ENCODE measurements at regions not wholly inside any gene's neighbourhood (a gene's known extent, or its start where the extent isn't known, plus 50 kb on each side); places are given as distances from the start of the nearest gene placed in this dataset.
"Not testable (repeated sequence)": the region's sequence is repeated elsewhere in the genome, so short reads cannot be mapped to it uniquely, and the experiment has no call there.

GRCh38 chrX:145881175-145881995 lies 63.8 kb downstream of the SLITRK2 start:
- DNase-seq, result no peak

GRCh38 chrX:145886469-145886868 lies 68.8 kb downstream of the SLITRK2 start:
- no peak for DNase-seq
- intact Hi-C loops (cut with DNase I), result no loop called here

More at GRCh38 chrX:145881175-145881995, 63.8 kb downstream of the SLITRK2 start:
- intact Hi-C loops (cut with DNase I), result no loop called here

DNA sequence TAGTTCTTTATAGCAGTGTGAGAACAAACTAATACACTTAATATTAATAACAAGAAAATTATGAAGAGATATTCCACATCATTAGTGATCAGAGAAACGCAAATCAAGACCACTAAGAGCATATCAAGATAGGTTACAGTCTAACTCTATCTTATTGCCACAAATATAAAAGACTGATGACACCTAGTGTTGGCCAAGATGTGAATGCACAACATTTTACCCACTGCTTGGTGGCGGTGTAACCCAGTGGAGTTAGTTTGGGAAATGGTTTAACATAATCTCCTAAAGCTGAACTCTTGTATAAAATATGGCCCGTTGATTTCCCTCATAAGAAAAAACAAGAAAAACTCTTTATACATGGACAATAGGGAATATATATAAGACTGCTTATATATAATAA lies 92.4 kb downstream of the SLITRK2 start:
- peak in 1 of 10 donors; percentile 9 for DNase-seq
- intact Hi-C loops (cut with DNase I), result no loop called here

DNA sequence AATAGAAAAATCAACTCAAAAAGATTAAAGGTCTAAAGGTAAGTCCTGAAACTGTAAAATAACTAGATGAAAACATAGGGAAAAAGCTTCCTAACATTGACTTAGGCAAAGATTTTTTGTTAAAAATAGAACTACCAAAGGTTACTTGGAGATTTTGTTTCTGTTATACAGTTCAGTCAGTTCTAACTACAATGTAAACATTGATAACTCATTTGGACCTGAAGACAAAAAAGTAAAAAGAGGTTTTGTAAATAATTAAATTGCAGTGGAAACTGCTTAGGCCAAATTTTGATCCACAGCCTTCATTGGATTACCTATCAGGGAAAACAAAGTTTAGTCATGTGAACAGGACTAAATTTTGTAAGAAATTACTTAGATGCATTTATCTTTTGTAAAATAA lies 101.8 kb downstream of the SLITRK2 start:
- no peak for DNase-seq
- intact Hi-C loops (cut with DNase I), result no loop called here

DNA sequence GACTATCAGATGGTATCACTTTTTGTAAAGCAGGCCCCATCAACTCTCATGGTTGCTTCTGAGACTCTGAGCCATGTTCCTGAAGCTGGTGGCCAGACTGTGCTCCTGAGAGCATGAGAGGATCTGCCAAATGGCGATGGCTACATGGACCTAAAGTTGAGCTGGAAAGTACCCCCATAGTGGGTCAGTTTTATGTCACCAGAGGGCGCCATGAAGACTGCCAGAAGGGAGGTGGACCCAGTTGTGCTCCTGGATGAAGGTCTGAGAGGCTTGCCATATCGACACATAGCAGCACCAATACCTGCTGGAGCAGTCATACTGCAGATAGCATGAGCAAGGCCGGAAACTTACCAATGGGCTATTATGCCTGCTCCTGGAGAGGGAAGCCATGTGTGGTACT lies 105.7 kb downstream of the SLITRK2 start:
- intact Hi-C loops (cut with DNase I), result no loop called here
- no peak for DNase-seq

DNA sequence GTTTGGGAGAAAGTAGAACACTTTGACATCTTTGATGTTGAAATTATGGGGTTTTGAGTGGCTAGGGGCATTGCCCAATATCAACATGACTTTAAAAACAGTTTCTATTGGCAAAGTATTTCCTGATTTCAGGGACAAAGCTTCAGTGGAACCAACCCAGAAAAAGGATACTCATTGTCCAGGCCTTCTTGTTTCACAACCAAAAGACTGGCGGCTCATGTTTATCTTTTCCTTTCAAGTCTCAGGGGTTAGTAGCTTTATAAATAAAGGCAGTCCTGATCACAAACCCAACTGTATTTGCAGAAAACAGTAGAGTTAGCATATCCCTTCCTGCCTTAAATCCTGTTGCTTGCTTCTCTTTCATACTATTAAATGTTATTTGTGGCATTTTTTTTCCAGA lies 119.1 kb downstream of the SLITRK2 start:
- intact Hi-C loops (cut with DNase I), result no loop called here
- no peak for DNase-seq

GRCh38 chrX:145949056-145949455 lies 131.4 kb downstream of the SLITRK2 start:
- no peak for DNase-seq
- intact Hi-C loops (cut with DNase I), result no loop called here

DNA sequence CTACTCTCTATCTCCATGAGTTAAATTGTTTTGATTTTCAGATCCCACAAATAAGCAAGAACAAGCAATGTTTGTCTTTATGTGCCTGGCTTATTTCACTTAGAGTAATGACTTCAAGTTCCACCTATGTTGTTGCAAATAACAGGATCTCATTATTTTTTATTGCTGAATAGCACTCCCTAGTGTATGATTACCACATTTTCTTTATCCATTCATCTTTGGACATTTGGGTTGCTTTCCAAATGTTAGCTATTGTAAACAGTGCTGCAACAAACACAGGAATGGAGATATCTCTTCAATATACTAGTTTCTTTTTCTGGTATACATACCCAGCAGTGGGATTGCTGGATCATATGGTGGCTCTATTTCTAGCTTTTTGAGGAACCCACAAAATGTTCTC lies 136.0 kb downstream of the SLITRK2 start:
- intact Hi-C loops (cut with DNase I), result no loop called here
- no peak for DNase-seq

- no peak for DNase-seq
- intact Hi-C loops (cut with DNase I), result no loop called here
Measured at GRCh38 chrX:145990051-145990450, 172.4 kb downstream of the SLITRK2 start.

DNA sequence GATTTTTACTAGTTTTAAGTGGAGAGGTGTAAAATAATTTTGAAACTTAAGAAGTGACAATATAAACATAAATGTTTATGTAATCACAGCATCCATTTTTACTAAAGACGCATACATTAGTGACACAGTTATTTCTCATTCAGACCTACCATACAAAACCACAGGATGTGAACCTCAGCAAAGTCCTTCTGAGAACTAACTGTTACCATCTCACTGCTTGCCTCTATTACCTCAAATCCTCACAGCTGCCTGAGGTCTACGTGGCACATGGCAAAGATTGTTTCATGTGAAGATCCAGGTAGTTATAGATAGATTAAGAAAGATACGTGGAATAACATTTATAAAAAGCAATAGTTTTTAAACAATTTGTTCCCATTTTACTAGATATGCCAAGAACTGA lies 189.0 kb downstream of the SLITRK2 start:
- intact Hi-C loops (cut with DNase I), result no loop called here
- DNase-seq, result no peak

GRCh38 chrX:146036000-146036399 lies 218.4 kb downstream of the SLITRK2 start:
- intact Hi-C loops (cut with DNase I), result no loop called here
- DNase-seq, result no peak

- no peak for DNase-seq
- intact Hi-C loops (cut with DNase I), result no loop called here
Measured at GRCh38 chrX:146041741-146042140, 224.1 kb downstream of the SLITRK2 start.

GRCh38 chrX:146046011-146046715 lies 228.5 kb downstream of the SLITRK2 start:
- peak in 2 of 10 donors; percentile 78 to 79 for DNase-seq
- intact Hi-C loops (cut with DNase I), result not testable (repeated sequence)

- peak in 1 of 10 donors; percentile 78 for DNase-seq
- intact Hi-C loops (cut with DNase I), result not testable (repeated sequence)
Measured at GRCh38 chrX:146049568-146049967, 231.9 kb downstream of the SLITRK2 start.

DNA sequence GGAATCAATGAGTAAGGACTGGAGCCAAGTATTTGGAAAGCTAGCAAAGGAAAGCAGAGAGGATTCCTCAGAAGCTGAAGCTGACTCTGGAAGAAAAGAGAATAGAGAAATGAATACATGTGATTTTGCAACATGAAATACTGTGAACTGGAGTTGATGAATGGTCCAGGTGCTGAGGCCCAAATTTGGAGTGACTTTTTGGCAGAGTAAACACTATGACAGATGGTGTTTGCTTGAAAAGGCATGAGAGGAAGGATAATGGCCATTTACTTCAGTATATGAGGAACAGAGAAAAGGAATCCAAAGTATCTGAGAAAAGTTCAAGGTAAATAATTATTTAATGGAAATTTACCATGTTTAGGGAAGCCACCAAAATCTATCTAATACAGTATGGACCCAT lies 236.7 kb downstream of the SLITRK2 start:
- no peak for DNase-seq
- intact Hi-C loops (cut with DNase I), result no loop called here

- DNase-seq, result no peak
- intact Hi-C loops (cut with DNase I), result no loop called here
Measured at GRCh38 chrX:146055733-146056132, 238.1 kb downstream of the SLITRK2 start.

DNA sequence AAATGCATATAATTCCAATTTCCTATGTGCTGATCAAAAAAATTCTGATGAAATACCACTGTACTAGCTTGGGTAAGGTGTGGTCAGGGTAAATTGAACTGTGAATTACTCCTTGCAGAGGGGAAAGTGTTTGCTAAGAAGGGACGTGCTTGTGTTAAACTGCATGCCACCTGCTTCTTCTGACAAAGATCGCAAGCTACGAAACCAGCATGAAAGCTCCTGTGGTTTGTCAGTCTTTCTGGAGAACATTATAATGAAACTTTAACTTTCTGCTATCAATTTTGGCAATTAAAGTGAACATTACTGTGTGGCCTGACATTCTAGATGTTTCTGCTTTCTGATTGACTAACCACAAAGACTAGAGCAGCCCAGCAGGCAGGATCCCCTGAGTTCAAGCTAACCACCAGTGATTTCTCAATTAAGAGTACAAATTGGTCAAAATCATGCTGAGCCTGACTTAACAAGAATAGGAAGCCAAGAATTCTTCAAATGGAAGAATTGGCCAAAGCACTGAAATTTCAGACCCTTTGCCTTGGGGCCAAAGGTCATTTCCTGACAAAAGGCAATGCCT lies 239.0 kb downstream of the SLITRK2 start:
- DNase-seq, result no peak
- intact Hi-C loops (cut with DNase I), result no loop called here

GRCh38 chrX:146064156-146064555 lies 246.5 kb downstream of the SLITRK2 start:
- DNase-seq, result no peak
- intact Hi-C loops (cut with DNase I), result no loop called here

- intact Hi-C loops (cut with DNase I), result no loop called here
- DNase-seq, result no peak
Measured at GRCh38 chrX:146090732-146091131, 273.1 kb downstream of the SLITRK2 start.

DNA sequence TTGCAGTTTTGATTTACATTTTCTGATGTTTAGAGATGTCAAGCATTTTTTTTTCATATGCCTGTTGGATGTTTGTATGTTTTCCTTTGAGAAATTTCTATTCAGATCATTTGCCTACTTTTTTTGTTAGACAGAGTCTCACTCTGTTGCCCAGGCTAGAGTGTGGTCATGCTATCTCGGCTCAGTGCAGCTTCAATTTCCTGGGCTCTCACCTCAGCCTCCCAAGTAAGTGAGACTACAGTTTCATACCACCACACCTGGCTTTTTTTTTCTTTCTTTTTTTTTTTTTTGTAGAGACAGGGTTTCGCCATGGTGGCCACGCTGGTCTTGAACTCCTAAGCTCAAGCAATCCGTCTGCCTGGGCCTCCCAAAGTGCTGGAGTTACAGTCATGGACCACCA lies 291.7 kb downstream of the SLITRK2 start:
- intact Hi-C loops (cut with DNase I), result no loop called here
- no peak for DNase-seq

- DNase-seq; intact Hi-C loops (cut with DNase I): not testable (repeated sequence)
Measured at GRCh38 chrX:146119074-146119473, 301.4 kb downstream of the SLITRK2 start.

GRCh38 chrX:146127617-146128016 lies 310.0 kb downstream of the SLITRK2 start:
- intact Hi-C loops (cut with DNase I), result no loop called here
- DNase-seq, result no peak
